NCI-H2081 treated with DMSO at 0.1 percent for 48 hours (cell line): ENCODE measurements at regions not wholly inside any gene's neighbourhood (a gene's known extent, or its start where the extent isn't known, plus 50 kb on each side); places are given as distances from the start of the nearest gene placed in this dataset.
"Not testable (repeated sequence)": the region's sequence is repeated elsewhere in the genome, so short reads cannot be mapped to it uniquely, and the experiment has no call there.

ENCODE experiments used
- DNase-seq: peaks from one replicate; lab custom pipeline; 2025; lab: John Stamatoyannopoulos, UW

DNA sequence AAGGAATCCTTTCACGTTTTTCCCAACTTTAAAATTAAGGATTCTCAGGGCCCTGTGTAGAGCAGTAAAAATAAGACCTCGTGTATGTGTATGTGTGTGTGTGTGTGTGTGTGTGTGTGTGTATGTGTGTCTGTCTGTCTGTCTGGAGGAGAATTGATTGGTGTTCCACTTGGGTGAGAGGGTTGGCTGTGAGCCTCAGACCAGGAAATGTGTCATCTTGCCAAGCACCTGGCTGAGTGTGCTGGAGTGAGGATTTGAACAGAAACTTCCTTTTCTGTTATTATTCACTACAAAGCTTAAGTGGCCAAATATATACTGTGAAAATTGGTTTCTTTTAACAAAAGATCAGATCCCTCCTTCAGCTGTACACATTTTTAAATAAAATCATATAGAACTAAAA lies 103.6 kb upstream of the NUDT6 start:
- DNase-seq, result not testable (repeated sequence)

- DNase-seq, result no peak
These were observed 109.3 kb upstream of the NUDT6 start for GRCh38 chr4:123031664-123032063.

DNA sequence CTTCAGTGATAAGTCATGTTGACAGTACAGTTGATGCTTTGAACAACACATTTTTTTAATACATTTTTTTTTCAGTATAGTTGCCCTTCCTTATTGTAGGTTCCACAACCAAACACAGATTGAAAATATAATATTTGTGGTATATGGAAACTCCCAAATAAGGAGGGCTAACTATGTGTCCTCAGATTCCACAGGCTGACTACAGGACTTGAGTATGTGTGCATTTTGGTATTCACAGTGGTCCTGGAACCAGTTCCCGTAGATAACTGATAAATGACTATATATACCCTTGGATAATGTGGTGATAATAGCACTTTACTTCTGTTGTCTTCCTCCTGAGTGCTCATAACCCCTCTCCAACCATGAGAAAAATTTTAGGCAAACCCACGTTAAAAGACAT lies 111.6 kb upstream of the NUDT6 start:
- no peak for DNase-seq

DNA sequence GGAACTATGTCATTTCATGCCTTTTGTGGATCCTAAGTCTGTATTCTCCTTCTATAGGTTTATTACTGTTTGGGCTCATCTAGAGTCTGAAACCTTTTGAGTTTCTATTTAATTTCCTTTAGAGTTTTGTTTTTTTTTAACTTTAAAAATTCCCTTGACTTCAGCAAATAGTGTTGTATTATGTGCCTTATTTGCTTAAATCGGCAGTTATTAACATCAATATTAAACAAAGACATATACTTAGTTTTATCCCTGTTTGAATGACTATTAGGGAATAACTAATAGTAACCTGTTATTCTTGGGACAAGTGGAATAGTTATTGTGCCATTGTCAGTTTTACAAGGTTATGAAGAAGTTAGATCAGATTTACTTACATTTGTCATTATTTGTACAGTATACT lies 112.8 kb upstream of the NUDT6 start:
- DNase-seq, result no peak

GRCh38 chr4:123037804-123038203 lies 115.4 kb upstream of the NUDT6 start:
- DNase-seq, result no peak

GRCh38 chr4:123042095-123042494 lies 119.7 kb upstream of the NUDT6 start:
- no peak for DNase-seq

DNA sequence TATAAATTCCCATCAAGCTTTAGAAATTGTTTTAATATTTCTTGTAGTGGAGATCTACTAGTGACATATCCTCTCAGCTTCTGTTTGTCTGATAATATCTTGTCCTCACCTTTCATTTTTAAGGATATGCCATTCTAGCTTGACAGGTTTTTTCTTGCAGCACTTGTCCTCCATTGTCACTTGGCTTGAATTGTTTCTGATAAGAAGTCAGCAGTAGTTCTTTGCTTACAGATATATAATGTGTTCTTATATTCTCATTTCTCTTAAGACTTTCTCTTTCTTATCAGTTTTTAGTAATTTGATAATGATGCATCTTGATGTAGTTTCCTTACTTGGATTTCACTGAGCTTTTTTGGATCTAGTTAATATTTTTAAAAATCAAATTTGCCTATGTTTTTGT lies 120.6 kb upstream of the NUDT6 start:
- DNase-seq, result no peak

DNA sequence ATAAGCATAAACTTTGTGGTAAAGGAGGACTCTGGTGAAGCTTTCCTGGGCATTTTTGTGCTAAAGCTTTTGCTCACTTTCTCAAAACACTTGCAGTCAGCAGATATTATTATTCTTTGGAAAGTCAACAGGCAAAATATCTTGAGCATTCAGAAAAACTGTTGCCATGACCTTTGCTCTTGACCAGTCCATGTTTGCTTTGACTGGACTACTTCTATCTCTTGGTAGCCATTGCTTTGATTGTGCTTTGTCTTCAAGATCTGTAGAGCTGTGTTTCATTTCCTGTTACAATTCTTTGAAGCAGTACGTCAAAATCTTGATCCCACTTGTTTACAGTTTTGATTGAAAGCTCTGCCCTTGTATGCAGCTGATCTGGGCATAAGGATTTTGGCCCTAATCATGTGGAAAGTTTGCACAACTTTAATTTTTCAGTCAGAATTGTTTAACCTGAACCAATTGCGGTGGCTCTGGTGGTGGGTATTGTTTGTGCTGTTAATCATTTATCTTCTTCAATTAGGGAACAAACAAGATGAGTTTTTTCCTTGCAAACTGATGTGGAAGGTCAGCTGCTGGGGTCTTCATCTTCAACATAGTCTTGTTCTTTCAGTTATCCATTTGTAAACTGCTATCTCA lies 121.5 kb upstream of the NUDT6 start:
- no peak for DNase-seq

- no peak for DNase-seq
These were observed 123.7 kb upstream of the NUDT6 start for GRCh38 chr4:123046096-123046495.

- DNase-seq, result no peak
These were observed 127.6 kb upstream of the NUDT6 start for GRCh38 chr4:123050018-123050417.

DNA sequence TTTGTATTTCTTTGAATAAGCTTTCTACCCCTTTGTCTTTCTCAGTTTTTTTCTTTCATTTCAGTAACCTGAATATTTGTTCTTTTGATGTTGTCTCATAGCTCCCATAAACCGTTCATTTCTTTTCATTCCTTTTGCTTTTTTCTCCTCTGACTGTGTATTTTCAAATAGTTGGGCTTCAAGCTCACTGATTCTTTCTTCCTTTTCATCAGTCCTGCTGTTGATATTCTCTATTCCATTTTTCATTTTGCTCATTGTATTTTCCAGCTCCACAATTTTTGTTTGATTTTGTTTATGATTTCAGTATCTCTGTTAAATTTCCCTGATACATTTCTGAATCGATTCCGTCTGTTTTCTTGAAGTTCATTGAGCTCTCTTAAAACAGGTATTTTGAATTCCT lies 129.6 kb upstream of the NUDT6 start:
- no peak for DNase-seq

DNA sequence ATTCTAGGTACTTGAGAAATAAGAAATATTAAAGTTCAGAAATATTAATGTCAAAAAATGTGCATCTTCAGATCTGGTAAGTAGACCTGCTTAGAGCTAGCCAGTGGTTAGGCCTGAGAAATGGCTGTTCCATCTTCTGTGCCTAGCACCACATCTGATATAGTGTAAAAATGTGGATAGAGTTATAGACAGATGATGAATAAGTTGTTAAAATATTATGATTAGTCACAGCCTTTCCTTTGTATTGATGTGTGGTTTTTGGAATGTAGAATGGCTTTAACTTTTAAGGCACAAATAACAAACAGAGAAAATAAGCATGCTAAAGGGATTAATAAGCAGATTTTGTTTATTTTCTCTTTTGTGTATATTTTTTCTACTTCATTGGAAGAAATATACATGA lies 133.5 kb upstream of the NUDT6 start:
- DNase-seq, result no peak

DNA sequence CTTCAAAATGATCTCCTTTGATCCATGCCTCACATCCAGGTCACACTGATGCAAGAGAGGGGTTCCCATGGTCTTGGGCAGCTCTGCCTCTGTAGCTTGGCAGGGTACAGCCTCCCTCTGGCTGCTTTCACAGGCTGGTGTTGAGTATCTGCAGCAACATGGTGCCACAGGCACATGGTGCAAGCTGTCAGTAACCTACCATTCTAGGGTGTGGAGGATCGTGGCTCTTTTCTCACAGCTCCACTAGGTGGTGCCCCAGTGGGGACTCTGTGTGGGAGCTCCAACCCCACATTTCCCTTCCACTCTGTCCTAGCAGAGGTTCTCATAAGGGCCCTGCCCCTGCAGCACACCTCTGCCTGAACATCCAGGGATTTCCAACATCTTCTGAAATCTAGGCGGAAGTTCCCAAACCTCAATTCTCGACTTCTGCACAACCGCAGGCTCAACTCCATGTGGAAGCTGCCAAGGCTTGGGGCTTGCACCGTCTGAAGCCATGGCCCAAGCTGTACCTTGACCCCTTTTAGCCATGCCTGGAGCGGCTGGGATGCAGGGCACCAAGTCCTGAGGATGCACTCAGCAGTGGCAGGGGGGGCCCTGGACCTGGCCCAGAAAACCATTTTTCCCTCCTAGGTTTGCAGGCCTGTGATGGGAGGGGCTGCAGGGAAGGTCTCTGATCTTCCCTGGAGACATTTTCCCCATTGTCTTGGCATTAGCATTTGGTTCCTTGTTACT lies 137.8 kb upstream of the NUDT6 start:
- no peak for DNase-seq

DNA sequence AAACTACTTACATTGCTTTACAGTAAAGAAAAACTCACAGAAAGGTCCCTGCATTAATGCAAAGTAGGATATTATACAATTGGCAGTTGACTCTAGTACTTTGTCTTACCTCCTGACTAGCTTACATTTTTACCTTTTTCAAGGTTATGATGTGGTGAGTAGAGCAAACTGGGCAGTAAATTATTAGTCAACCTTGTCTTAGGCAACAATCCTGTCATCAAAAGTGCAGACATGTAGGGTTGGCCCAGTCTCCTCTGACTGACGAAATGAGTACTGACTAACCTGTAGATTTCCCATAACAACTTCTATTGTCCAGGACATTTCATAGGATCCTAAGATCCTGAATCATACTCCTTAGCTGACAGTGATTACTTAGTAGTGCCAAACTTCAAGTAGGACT lies 142.0 kb upstream of the NUDT6 start:
- no peak for DNase-seq

DNA sequence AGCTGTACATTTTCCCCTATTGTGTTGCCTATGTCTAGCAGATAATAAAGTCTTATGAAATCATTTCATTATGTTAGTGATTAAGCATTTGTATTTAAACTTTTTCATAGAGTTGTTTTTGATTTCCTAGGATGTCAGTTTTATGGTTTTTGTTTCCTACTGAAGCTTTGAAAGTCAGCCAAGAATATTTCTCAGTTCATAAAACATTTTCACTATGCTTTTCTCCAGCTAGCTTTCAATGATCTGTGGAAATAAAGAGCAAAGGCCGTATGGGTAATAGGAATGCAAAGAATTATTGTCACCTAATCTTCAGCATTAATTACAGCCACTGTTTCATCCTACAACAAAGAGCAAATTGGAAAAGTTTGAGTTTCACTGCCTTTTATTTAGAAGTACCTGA lies 145.7 kb upstream of the NUDT6 start:
- DNase-seq, result no peak

DNA sequence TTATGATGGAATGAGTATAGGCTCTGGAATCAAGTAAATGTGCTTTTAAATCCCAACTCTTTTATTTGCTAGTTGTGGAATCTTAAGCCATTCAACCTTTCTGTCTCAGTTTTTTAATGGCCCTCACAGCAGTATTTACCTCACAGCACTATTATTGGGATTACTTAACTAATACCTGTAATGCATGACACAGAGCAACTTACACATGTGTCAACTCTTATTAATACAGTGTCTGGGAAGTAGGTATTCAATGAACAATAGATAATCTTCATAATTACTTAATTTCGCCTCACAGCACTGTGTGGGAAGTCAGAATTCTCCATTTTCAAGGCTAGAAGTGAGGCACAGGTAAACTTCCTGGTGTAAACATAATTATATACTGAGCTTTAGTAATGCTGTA lies 149.7 kb upstream of the NUDT6 start:
- no peak for DNase-seq

DNA sequence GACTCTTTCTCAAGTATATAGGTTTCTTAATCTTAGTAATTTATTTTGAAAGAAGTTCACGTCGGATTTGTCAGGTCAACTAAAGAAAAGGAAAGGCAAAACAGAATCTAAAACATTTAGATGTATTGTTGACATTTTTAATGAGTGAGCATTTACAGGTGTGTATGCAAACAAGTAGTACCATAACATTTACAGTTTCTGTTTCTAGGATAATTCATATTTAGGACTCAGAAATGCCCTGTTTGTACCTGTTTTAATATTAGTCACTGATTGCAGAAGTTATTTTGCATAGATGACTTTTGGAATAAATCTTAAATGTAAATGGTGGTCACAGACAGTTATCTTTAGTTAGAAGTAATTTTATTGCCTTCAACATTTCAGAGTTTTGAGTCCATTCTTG lies 151.3 kb upstream of the NUDT6 start:
- DNase-seq, result no peak

DNA sequence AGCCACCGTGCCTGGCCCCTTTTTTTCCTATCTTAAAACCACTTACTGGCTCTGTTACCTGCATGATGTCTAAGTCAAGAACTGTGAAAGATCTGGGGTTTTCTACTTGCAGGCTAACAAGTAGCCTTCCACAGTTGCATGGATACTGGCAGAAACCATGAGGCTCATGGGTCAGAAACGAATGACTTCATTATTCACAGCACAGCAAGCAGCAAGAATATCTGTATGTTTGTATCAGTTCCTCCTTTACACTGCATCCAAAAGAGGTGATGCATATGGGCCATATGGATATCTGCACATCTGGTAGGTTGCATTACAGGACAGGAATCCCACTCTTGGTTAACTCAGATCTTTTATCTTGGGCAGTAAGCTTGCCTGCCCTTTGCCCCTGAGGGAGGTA lies 154.9 kb upstream of the NUDT6 start:
- DNase-seq, result no peak

- DNase-seq, result no peak
These were observed 159.6 kb upstream of the NUDT6 start for GRCh38 chr4:123081971-123082370.

DNA sequence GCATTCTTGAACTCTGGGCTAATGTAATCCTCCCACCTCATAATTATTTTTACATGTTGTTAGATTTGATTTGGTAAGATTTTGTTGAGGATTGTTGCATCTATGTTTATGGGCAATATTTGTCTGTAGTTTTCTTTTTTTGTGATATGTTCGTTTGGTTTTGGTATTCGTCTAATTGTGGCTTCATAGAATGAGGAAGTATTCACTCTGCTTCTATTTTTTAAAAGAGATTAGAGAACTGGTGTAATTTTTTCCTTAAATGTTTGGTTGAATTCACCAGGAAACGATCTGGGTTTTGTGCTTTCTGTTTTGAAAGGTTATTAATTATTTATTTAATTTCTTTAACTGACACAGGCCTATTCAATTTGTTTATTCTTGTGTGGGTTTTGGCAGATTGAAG lies 161.2 kb upstream of the NUDT6 start:
- no peak for DNase-seq

DNA sequence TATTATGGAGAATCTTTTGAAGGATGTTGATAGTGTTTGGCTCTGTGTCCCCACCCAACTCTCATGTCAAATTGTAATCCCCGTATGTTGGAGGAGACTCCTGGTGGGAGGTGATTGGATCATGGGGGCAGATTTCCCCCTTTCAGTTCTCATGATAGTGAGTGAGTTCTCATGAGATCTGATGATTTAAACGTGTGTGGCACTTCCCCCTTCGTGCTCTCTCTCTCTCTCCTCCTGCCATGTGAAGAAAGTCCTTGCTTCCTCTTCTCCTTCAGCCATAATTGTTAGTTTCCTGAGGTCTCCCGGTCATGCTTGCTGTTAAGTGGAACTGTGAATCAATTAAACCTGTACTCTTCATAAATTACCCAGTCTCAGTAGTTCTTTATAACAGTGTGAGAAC lies 166.1 kb upstream of the NUDT6 start:
- no peak for DNase-seq

GRCh38 chr4:123090886-123091285 lies 168.5 kb upstream of the NUDT6 start:
- DNase-seq, result no peak

DNA sequence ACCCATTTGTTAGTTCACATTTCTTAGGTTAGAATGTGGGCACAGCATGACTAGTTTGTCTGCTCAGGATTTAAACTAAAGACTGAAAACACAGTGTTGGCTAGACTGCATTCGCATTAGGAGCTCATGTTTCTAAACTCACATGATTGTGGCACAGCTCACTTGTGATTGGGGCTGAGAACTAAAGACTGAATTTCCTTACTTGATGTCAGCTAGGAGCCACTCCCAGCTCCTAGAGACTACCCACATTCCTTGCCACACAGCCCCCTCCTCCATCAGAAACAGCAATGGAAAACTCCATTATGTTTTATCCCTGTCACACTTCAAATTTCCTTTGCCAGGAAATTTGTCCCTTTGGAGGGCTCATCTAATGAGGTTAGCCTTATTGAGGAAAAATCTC lies 170.2 kb upstream of the NUDT6 start:
- DNase-seq, result no peak

DNA sequence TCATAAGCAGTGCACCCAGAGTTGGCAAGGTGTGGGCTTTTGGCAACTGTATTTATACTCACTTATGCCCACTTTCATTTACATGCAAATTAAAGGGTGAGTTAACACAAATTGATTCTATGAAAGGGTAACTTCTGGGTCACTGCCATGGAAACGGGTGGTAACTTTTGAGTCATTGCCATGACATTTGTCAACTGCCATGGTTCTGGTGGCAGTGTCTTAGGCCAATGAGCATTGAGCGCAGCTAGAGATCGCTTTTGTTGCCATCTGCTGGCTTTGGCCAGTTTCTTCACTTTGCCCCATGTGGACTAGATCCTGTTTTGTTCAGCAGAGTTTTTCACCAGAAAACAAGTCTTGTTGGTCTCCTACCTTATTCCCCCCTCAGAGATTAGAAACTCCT lies 170.8 kb upstream of the NUDT6 start:
- DNase-seq, result no peak
